Endothelial cell of umbilical vein (primary cell): ENCODE measurements at regions not wholly inside any gene's neighbourhood (a gene's known extent, or its start where the extent isn't known, plus 50 kb on each side); places are given as distances from the start of the nearest gene placed in this dataset.

Experiments used
- BruUV-seq: library from RNA; stranded (reverse); fragments of 400-500 nt; replicated peaks from 2 replicates; lab custom pipeline; 2021; lab: Mats Ljungman, UMichigan
- CTCF ChIA-PET: fragments of 300-600, 350-600 bp; sonication (Branson Sonifier 250); formaldehyde crosslinking; loops from one replicate; lab custom pipeline; 2021; ENCODE audit warnings: antibody characterized with exemption, inconsistent platforms; lab: Charles Lee
- POLR2A ChIA-PET: fragments of 300-600, 350-600 bp; sonication (Branson Sonifier 250); formaldehyde crosslinking; loops from one replicate; lab custom pipeline; 2021; ENCODE audit warnings: antibody characterized with exemption, inconsistent platforms; lab: Charles Lee
- DNase-seq: peaks from one replicate; pipeline ENCODE4 v3.0.0-alpha.2; 2011; ENCODE audit warnings: low read depth, low spot score
- FAIRE-seq: peaks from 2 replicates; lab custom pipeline; 2011; peaks lifted over from hg19 to GRCh38; lab: Jason Lieb, UNC
- H2AFZ ChIP-seq: 2 replicates; pipeline ENCODE4 v1.6.0; 2012; ENCODE audit warnings: low read depth, low read length, control low read depth, inconsistent platforms
- H3K27ac ChIP-seq: 2 replicates; pipeline ENCODE4 v1.5.1; 2011; ENCODE audit warnings: low read depth, mild to moderate bottlenecking, control low read depth, low read length, moderate library complexity; ENCODE audit not compliant: insufficient read depth
- H3K27me3 ChIP-seq, 2 experiments: 2 replicates each; pipeline versions ENCODE4 v1.6.0 to v1.6.1; 2011; ENCODE audit warnings: low read length in 2 of 2, mixed read lengths in 1 of 2; ENCODE audit not compliant: control insufficient read depth in 2 of 2, insufficient read depth in 2 of 2
- H3K36me3 ChIP-seq, 2 experiments: 2 replicates in 1 of 2; 3 replicates in 1 of 2; pipeline ENCODE4 v1.5.1; 2011; ENCODE audit warnings: low read length in 2 of 2, mild to moderate bottlenecking in 1 of 2, moderate library complexity in 1 of 2; ENCODE audit not compliant: control insufficient read depth in 2 of 2, insufficient read depth in 2 of 2; ENCODE audit errors: extremely low read depth in 1 of 2
- H3K4me1 ChIP-seq: 3 replicates; pipeline ENCODE4 v1.5.1; 2011; ENCODE audit warnings: mild to moderate bottlenecking, low read length; ENCODE audit not compliant: control insufficient read depth, insufficient read depth; ENCODE audit errors: extremely low read depth
- H3K4me2 ChIP-seq: 2 replicates; pipeline ENCODE4 v1.6.1; 2011; ENCODE audit warnings: low read length, control low read depth, mixed read lengths; ENCODE audit not compliant: insufficient read depth
- H3K4me3 ChIP-seq, 3 experiments: fragments of 200-600 bp in 1 of 3; sonication (generic), shearing (Covaris generic) in 1 of 3; replicated peaks in 1 of 3; 2 replicates each; pipeline ENCODE4 v1.5.1; 2011 to 2016; ENCODE audit warnings: control low read depth in 3 of 3, low read length in 3 of 3, mild to moderate bottlenecking in 2 of 3, inconsistent platforms in 1 of 3, low read depth in 1 of 3, moderate library complexity in 1 of 3; ENCODE audit not compliant: insufficient read depth in 1 of 3
- H3K79me2 ChIP-seq: 2 replicates; pipeline ENCODE4 v1.6.0; 2012; ENCODE audit warnings: low read length, inconsistent platforms; ENCODE audit not compliant: control insufficient read depth, insufficient read depth
- H3K9ac ChIP-seq: replicated peaks from 2 replicates; pipeline ENCODE3; 2011; ENCODE audit warnings: low read length, control low read depth; ENCODE audit not compliant: insufficient read depth; ENCODE audit errors: extremely low read depth
- H3K9me1 ChIP-seq: replicated peaks from 3 replicates; pipeline ENCODE4 v1.6.0; 2011; ENCODE audit warnings: mild to moderate bottlenecking, low read length; ENCODE audit not compliant: control insufficient read depth, insufficient read depth; ENCODE audit errors: extremely low read depth
- H3K9me3 ChIP-seq: replicated peaks from 2 replicates; pipeline ENCODE4 v1.5.1; 2012; ENCODE audit warnings: low read length, inconsistent platforms; ENCODE audit not compliant: control insufficient read depth, insufficient read depth
- H4K20me1 ChIP-seq: replicated peaks from 2 replicates; pipeline ENCODE3; 2011; ENCODE audit warnings: mild to moderate bottlenecking, low read length; ENCODE audit not compliant: control insufficient read depth, insufficient read depth; ENCODE audit errors: extremely low read depth
- EZH2 ChIP-seq: IDR thresholded peaks from 2 replicates; pipeline ENCODE4 v1.6.1; 2012; ENCODE audit warnings: borderline replicate concordance, low read depth, mild to moderate bottlenecking, moderate library complexity, low read length, inconsistent platforms; ENCODE audit not compliant: severe bottlenecking
- FOS ChIP-seq: IDR thresholded peaks from 2 replicates; pipeline ENCODE4 v1.6.1; 2011; ENCODE audit warnings: mild to moderate bottlenecking, low read length, moderate library complexity, borderline replicate concordance; ENCODE audit not compliant: insufficient read depth
- GATA2 ChIP-seq: IDR thresholded peaks from 2 replicates; pipeline ENCODE4 v1.7.0; 2011; ENCODE audit warnings: low read depth, mild to moderate bottlenecking, moderate library complexity, mixed read lengths, low read length; ENCODE audit not compliant: insufficient read length, insufficient read depth
- JUN ChIP-seq: IDR thresholded peaks from 2 replicates; pipeline ENCODE4 v1.6.1; 2011; ENCODE audit warnings: borderline replicate concordance, low read depth; ENCODE audit not compliant: insufficient read length, insufficient read depth
- MYC ChIP-seq: IDR thresholded peaks from one replicate; pipeline ENCODE4 v1.6.1; 2011; ENCODE audit warnings: mild to moderate bottlenecking, low read depth, low read length
- POLR2A ChIP-seq: IDR thresholded peaks from 2 replicates; pipeline ENCODE4 v1.6.1; 2012; ENCODE audit warnings: low read depth, mild to moderate bottlenecking, control low read depth, low read length
- POLR2AphosphoS5 ChIP-seq: IDR thresholded peaks from 2 replicates; pipeline ENCODE4 v1.6.1; 2012; ENCODE audit warnings: low read depth, mild to moderate bottlenecking, control low read depth, low read length, moderate library complexity; ENCODE audit not compliant: insufficient read depth
- dilution Hi-C: fragments of 300-500 bp; cut with MboI; formaldehyde crosslinking; loops from one replicate; pipeline ENCODE4 v1.15.0; 2019; ENCODE audit warnings: low sequenced_read_pairs; ENCODE audit not compliant: extremely low pct_ligation_motif_present
- intact Hi-C: fragments of 100-400 bp; cut with micrococcal nuclease; formaldehyde crosslinking; loops from one replicate; pipeline ENCODE4 v1.10.0; 2022
- TF ChIP-seq, protein P1 (sequence below), 2 donors: IDR thresholded peaks; 1 replicate in 1 of 2; 2 replicates in 1 of 2; pipeline ENCODE4 v1.5.1; 2011; ENCODE audit warnings: low read length in 2 of 2, mild to moderate bottlenecking in 2 of 2, moderate library complexity in 2 of 2, control low read depth in 1 of 2, inconsistent platforms in 1 of 2, low read depth in 1 of 2; ENCODE audit not compliant: insufficient read depth in 1 of 2; ENCODE audit errors: extremely low read depth in 1 of 2
- TF ChIP-seq, protein P2 (sequence below): IDR thresholded peaks from 2 replicates; pipeline ENCODE4 v1.6.1; 2011; ENCODE audit not compliant: insufficient read depth, insufficient read length

DNA sequence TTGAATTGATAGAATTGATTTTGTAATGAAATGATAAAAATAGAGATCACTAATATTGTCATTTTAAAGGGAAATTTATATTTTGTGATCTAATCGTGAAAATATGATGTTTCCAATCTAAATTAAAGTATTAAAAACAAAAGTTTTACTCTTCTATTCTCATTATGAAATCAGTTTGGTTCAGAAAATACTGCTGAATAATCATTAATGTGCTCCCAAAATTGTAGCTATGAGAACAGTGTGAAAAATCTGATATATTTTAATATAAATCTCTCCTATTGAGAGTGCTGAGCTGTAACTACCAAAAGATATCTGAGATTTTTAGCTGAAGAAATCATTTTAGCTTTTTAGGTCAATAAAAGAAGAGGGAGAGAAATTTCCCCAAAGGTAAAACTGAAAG lies 287.5 kb upstream of the ANO3 start:
- Histone ChIP-seq H3K27ac (no peak overlapping the region), H3K27me3 (no peaks in the 10 kb centered on the region), H3K9me1 (no peaks in the 10 kb centered on the region), H4K20me1 (no peaks in the 10 kb centered on the region), H3K36me3 (no peaks in the 10 kb centered on the region), H3K79me2 (no peaks in the 10 kb centered on the region), H3K9me3 (no peaks in the 10 kb centered on the region), H2AFZ (no peak overlapping the region), H3K4me3 (no peak overlapping the region), H3K4me2 (no peak overlapping the region), H3K4me1 (no peaks in the 10 kb centered on the region), H3K9ac (no peak overlapping the region)
- DNase-seq (no peak), FAIRE-seq (no peak)
- ChIA-PET POLR2A (no interaction called here), CTCF (interaction anchor here (1.4 kb wide), 1 partner anchor 62 kb away, joined by 4 read pairs; no protein-coding TSS in a partner anchor)
- dilution Hi-C loops: no loop called here
- TF ChIP-seq FOS (no peak), EZH2 (no peak), GATA2 (no peak), POLR2AphosphoS5 (no peak), MYC (no peak), JUN (no peak), POLR2A (no peak)
- TF ChIP-seq, protein P1, sequence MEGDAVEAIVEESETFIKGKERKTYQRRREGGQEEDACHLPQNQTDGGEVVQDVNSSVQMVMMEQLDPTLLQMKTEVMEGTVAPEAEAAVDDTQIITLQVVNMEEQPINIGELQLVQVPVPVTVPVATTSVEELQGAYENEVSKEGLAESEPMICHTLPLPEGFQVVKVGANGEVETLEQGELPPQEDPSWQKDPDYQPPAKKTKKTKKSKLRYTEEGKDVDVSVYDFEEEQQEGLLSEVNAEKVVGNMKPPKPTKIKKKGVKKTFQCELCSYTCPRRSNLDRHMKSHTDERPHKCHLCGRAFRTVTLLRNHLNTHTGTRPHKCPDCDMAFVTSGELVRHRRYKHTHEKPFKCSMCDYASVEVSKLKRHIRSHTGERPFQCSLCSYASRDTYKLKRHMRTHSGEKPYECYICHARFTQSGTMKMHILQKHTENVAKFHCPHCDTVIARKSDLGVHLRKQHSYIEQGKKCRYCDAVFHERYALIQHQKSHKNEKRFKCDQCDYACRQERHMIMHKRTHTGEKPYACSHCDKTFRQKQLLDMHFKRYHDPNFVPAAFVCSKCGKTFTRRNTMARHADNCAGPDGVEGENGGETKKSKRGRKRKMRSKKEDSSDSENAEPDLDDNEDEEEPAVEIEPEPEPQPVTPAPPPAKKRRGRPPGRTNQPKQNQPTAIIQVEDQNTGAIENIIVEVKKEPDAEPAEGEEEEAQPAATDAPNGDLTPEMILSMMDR (IDR thresholded peaks at IDR 0.05; ENCODE audit: extremely low read depth in 1 of 2, insufficient read depth in 1 of 2, low read depth in 1 of 2, low read length in 2 of 2): no peak
- TF ChIP-seq, protein P2, sequence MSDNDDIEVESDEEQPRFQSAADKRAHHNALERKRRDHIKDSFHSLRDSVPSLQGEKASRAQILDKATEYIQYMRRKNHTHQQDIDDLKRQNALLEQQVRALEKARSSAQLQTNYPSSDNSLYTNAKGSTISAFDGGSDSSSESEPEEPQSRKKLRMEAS: no peak
- intact Hi-C loops: no loop called here
- no TSS peak for BruUV-seq
